Fibroblast of lung (primary cell): ENCODE measurements at regions not wholly inside any gene's neighbourhood (a gene's known extent, or its start where the extent isn't known, plus 50 kb on each side); places are given as distances from the start of the nearest gene placed in this dataset.

Source experiments
- CTCF ChIP-seq, 2 donors: IDR thresholded peaks in 1 of 2; conservative IDR thresholded peaks in 1 of 2; 1 replicate in 1 of 2; 2 replicates in 1 of 2; pipeline ENCODE4 v1.5.1; 2011 to 2012; ENCODE audit warnings: low read length in 2 of 2, control low read depth in 1 of 2, inconsistent platforms in 1 of 2, low read depth in 1 of 2, mild to moderate bottlenecking in 1 of 2
- EZH2 ChIP-seq: IDR thresholded peaks from 2 replicates; pipeline ENCODE4 v1.5.1; 2012; ENCODE audit warnings: low read length, control low read depth, mild to moderate bottlenecking; ENCODE audit errors: missing control alignments

- no peak for TF ChIP-seq CTCF (conservative IDR thresholded peaks at IDR 0.05 in 1 of 2, IDR thresholded peaks at IDR 0.05 in 1 of 2; ENCODE audit: low read depth in 1 of 2, low read length in 2 of 2)
- TF ChIP-seq EZH2 = no peak
These were observed 954.3 kb downstream of the SQOR start for GRCh38 chr15:46589088-46589487.
